ENCODE measurements at regions not wholly inside any gene's neighbourhood (a gene's known extent, or its start where the extent isn't known, plus 50 kb on each side); places are given as distances from the start of the nearest gene placed in this dataset.

DNA sequence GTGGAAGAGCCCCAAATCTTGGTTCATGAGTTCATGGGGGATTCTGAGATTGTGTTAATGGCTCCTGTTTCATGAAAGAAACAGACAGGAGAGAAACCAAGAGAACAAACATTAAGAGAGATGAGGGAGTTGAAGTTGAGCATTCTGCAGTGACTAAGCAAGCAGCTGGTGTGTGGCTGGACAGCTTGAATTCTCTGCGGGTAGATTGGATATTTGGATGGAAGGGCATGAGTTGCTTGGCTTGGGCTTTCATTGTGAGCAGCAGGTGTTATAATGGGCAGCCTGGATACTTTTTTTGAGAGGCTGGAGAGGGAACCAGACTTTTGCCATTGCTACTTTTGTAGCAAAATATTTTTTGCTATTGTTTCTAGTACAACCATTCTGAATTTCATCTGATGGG, 346.8 kb upstream of the SATB1 start:
- TF ChIP-seq POLR2AphosphoS5 (IDR thresholded peaks at IDR 0.05; ENCODE audit: low read depth, low read length) (no peak), TAF1 (IDR thresholded peaks at IDR 0.05; ENCODE audit: borderline replicate concordance, low read depth, low read length) (no peak), POLR2A (IDR thresholded peaks at IDR 0.05; ENCODE audit: low read depth, low read length) (no peak)

Measured in GM12892 (cell line).